ENCODE measurements at regions not wholly inside any gene's neighbourhood (a gene's known extent, or its start where the extent isn't known, plus 50 kb on each side); places are given as distances from the start of the nearest gene placed in this dataset.

DNA sequence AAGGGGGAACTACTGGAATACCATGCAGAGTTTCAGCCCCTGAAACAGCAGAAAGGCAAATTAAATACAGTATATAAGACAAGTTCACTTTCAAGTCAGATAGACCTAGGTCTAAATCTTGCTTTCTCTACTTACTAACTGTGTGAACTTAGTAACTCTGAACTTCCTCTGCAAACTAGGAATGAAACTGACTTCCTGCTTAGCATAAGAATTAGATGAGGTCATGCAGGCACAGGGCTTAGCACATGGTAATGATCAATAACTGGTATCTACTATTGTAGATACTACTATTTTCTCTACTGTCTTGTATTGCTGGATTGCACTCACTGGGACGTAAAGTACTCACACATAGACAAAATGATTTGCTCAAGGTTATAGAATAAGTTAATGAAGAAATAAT is 51.5 kb upstream of the MTNR1B start:
- TF ChIP-seq KDM1A (IDR thresholded peaks at IDR 0.05; ENCODE audit: borderline replicate concordance, low read length) (no peak), CBX8 (IDR thresholded peaks at IDR 0.05; ENCODE audit: borderline replicate concordance, low read depth, low read length) (no peak), BACH1 (IDR thresholded peaks at IDR 0.05; ENCODE audit: low read length) (no peak), EP300 (IDR thresholded peaks at IDR 0.05; ENCODE audit: borderline replicate concordance in 1 of 2, low read depth in 2 of 2, low read length in 2 of 2) (no peak), YY1 (IDR thresholded peaks at IDR 0.05; ENCODE audit: low read depth, low read length) (no peak), POLR2AphosphoS5 (IDR thresholded peaks at IDR 0.05; ENCODE audit: low read depth, low read length) (no peak), CTCF (IDR thresholded peaks at IDR 0.05; ENCODE audit: control extremely low read depth in 1 of 3, insufficient read depth in 1 of 3, low read depth in 1 of 3, low read length in 3 of 3) (no peak)
